ENCODE measurements at regions not wholly inside any gene's neighbourhood (a gene's known extent, or its start where the extent isn't known, plus 50 kb on each side); places are given as distances from the start of the nearest gene placed in this dataset.

GRCh38 chr10:62707810-62708209, 96.7 kb upstream of the ADO start:
- Mint-ChIP-seq H3K4me3 (no peak overlapping the region), H3K36me3 (ENCODE audit: low read depth) (no peaks in the 10 kb centered on the region), H3K9me3 (peaks cover 3% of the 10 kb centered on the region), H3K27me3 (peaks cover 3% of the 10 kb centered on the region), H3K4me1 (ENCODE audit: low read depth) (peaks cover 4% of the 10 kb centered on the region), H3K27ac (no peak overlapping the region)
- no peak for DNase-seq

- DNase-seq = no peak
- Mint-ChIP-seq H3K27ac (no peak overlapping the region), H3K4me1 (ENCODE audit: low read depth) (peaks cover 4% of the 10 kb centered on the region), H3K4me3 (no peak overlapping the region), H3K36me3 (ENCODE audit: low read depth) (no peaks in the 10 kb centered on the region), H3K9me3 (peaks cover 2% of the 10 kb centered on the region), H3K27me3 (no peaks in the 10 kb centered on the region)
Measured at GRCh38 chr10:62708569-62708968, 96.0 kb upstream of the ADO start.

- Mint-ChIP-seq H3K9me3 (no peaks in the 10 kb centered on the region), H3K27me3 (no peaks in the 10 kb centered on the region), H3K4me1 (ENCODE audit: low read depth) (peaks cover 4% of the 10 kb centered on the region), H3K4me3 (no peak overlapping the region), H3K27ac (no peak overlapping the region), H3K36me3 (ENCODE audit: low read depth) (no peaks in the 10 kb centered on the region)
- no peak for DNase-seq
Measured at GRCh38 chr10:62709200-62709599, 95.3 kb upstream of the ADO start.

GRCh38 chr10:62710182-62710581, 94.3 kb upstream of the ADO start:
- Mint-ChIP-seq H3K4me3 (no peak overlapping the region), H3K27me3 (no peaks in the 10 kb centered on the region), H3K9me3 (no peaks in the 10 kb centered on the region), H3K36me3 (ENCODE audit: low read depth) (no peaks in the 10 kb centered on the region), H3K4me1 (ENCODE audit: low read depth) (peaks cover 12% of the 10 kb centered on the region), H3K27ac (no peak overlapping the region)
- no peak for DNase-seq

- DNase-seq = no peak
- H3K36me3 Mint-ChIP-seq (ENCODE audit: low read depth) = no peaks in the 10 kb centered on the region
- peaks cover 13% of the 10 kb centered on the region for H3K4me1 Mint-ChIP-seq (ENCODE audit: low read depth)
- H3K27ac Mint-ChIP-seq = no peak overlapping the region
- H3K4me3 Mint-ChIP-seq = no peak overlapping the region
- H3K27me3 Mint-ChIP-seq = no peaks in the 10 kb centered on the region
- H3K9me3 Mint-ChIP-seq = no peaks in the 10 kb centered on the region
Measured at GRCh38 chr10:62715383-62715782, 89.1 kb upstream of the ADO start.

GRCh38 chr10:62718585-62718984, 85.9 kb upstream of the ADO start:
- Mint-ChIP-seq H3K9me3 (no peaks in the 10 kb centered on the region), H3K4me1 (ENCODE audit: low read depth) (peaks cover 13% of the 10 kb centered on the region), H3K27me3 (no peaks in the 10 kb centered on the region), H3K27ac (no peak overlapping the region), H3K36me3 (ENCODE audit: low read depth) (no peaks in the 10 kb centered on the region), H3K4me3 (no peak overlapping the region)
- no peak for DNase-seq

- Mint-ChIP-seq H3K4me1 (ENCODE audit: low read depth) (peaks cover 13% of the 10 kb centered on the region), H3K27me3 (no peaks in the 10 kb centered on the region), H3K36me3 (ENCODE audit: low read depth) (no peaks in the 10 kb centered on the region), H3K4me3 (no peak overlapping the region), H3K9me3 (no peaks in the 10 kb centered on the region), H3K27ac (no peak overlapping the region)
- no peak for DNase-seq
Measured at GRCh38 chr10:62719061-62719460, 85.5 kb upstream of the ADO start.

- no peaks in the 10 kb centered on the region for H3K27me3 Mint-ChIP-seq
- DNase-seq = no peak
Measured at GRCh38 chr10:62721687-62722086, 82.8 kb upstream of the ADO start.

GRCh38 chr10:62723375-62723774, 81.1 kb upstream of the ADO start:
- Mint-ChIP-seq H3K36me3 (ENCODE audit: low read depth) (no peaks in the 10 kb centered on the region), H3K27ac (no peak overlapping the region), H3K27me3 (no peaks in the 10 kb centered on the region), H3K4me3 (no peak overlapping the region), H3K9me3 (no peaks in the 10 kb centered on the region), H3K4me1 (ENCODE audit: low read depth) (peaks cover 41% of the 10 kb centered on the region)
- DNase-seq = no peak

More at GRCh38 chr10:62721687-62722086, 82.8 kb upstream of the ADO start:
- Mint-ChIP-seq H3K9me3 (no peaks in the 10 kb centered on the region), H3K4me1 (ENCODE audit: low read depth) (peaks cover 24% of the 10 kb centered on the region), H3K36me3 (ENCODE audit: low read depth) (no peaks in the 10 kb centered on the region), H3K27ac (no peak overlapping the region), H3K4me3 (no peak overlapping the region)

- Mint-ChIP-seq H3K27me3 (no peaks in the 10 kb centered on the region), H3K36me3 (ENCODE audit: low read depth) (no peaks in the 10 kb centered on the region), H3K27ac (no peak overlapping the region), H3K4me3 (no peak overlapping the region), H3K9me3 (no peaks in the 10 kb centered on the region), H3K4me1 (ENCODE audit: low read depth) (peaks cover 51% of the 10 kb centered on the region)
- DNase-seq = peak; percentile 52
Measured at GRCh38 chr10:62724465-62724864, 80.1 kb upstream of the ADO start.

GRCh38 chr10:62726142-62726541, 78.4 kb upstream of the ADO start:
- peak; percentile 72 for DNase-seq
- Mint-ChIP-seq H3K27ac (peak overlapping the region; percentile 82), H3K36me3 (ENCODE audit: low read depth) (no peaks in the 10 kb centered on the region), H3K27me3 (no peaks in the 10 kb centered on the region), H3K4me1 (ENCODE audit: low read depth) (peaks cover 52% of the 10 kb centered on the region), H3K9me3 (no peaks in the 10 kb centered on the region), H3K4me3 (no peak overlapping the region)

- Mint-ChIP-seq H3K36me3 (ENCODE audit: low read depth) (no peaks in the 10 kb centered on the region), H3K4me1 (ENCODE audit: low read depth) (peaks cover 52% of the 10 kb centered on the region), H3K4me3 (no peak overlapping the region), H3K9me3 (no peaks in the 10 kb centered on the region), H3K27me3 (peaks cover 3% of the 10 kb centered on the region), H3K27ac (peak overlapping the region; percentile 82)
- no peak for DNase-seq
Measured at GRCh38 chr10:62726638-62727037, 77.9 kb upstream of the ADO start.

- Mint-ChIP-seq H3K9me3 (no peaks in the 10 kb centered on the region), H3K4me3 (no peak overlapping the region), H3K27ac (peak overlapping the region; percentile 48), H3K27me3 (peaks cover 3% of the 10 kb centered on the region), H3K36me3 (ENCODE audit: low read depth) (no peaks in the 10 kb centered on the region), H3K4me1 (ENCODE audit: low read depth) (peaks cover 52% of the 10 kb centered on the region)
- no peak for DNase-seq
Measured at GRCh38 chr10:62727934-62728333, 76.6 kb upstream of the ADO start.

GRCh38 chr10:62728479-62728878, 76.0 kb upstream of the ADO start:
- H3K36me3 Mint-ChIP-seq (ENCODE audit: low read depth) = no peaks in the 10 kb centered on the region
- no peak overlapping the region for H3K4me3 Mint-ChIP-seq
- H3K9me3 Mint-ChIP-seq = no peaks in the 10 kb centered on the region
- DNase-seq = no peak
- H3K27me3 Mint-ChIP-seq = peaks cover 3% of the 10 kb centered on the region
- no peak overlapping the region for H3K27ac Mint-ChIP-seq
- H3K4me1 Mint-ChIP-seq (ENCODE audit: low read depth) = peaks cover 52% of the 10 kb centered on the region

- H3K27me3 Mint-ChIP-seq = peaks cover 3% of the 10 kb centered on the region
- H3K36me3 Mint-ChIP-seq (ENCODE audit: low read depth) = no peaks in the 10 kb centered on the region
- peak; percentile 72 for DNase-seq
- H3K27ac Mint-ChIP-seq = no peak overlapping the region
- H3K9me3 Mint-ChIP-seq = no peaks in the 10 kb centered on the region
- no peak overlapping the region for H3K4me3 Mint-ChIP-seq
- H3K4me1 Mint-ChIP-seq (ENCODE audit: low read depth) = peaks cover 26% of the 10 kb centered on the region
Measured at GRCh38 chr10:62732841-62733653, 71.5 kb upstream of the ADO start.

All from activated T-cell treated with anti-CD3 and anti-CD28 coated beads, Interleukin-2, amount 50 U/mL, for 24 hours (primary cell).